Gastrocnemius medialis (tissue), 4 donors: ENCODE measurements at regions not wholly inside any gene's neighbourhood (a gene's known extent, or its start where the extent isn't known, plus 50 kb on each side); places are given as distances from the start of the nearest gene placed in this dataset.
A peak's percentile ranks its signal among the peaks of the same experiment; 100 is the strongest.

Source experiments
- ATAC-seq, 2 donors: fragments of 150-250 bp; one replicate each; pipeline ENCODE4 v1.9.1; 2016
- DNase-seq, 2 donors: peaks; one replicate each; pipeline ENCODE4 v3.0.0-alpha.2; 2019
- H3K27ac ChIP-seq, 4 donors: fragments of 200-600 bp; sonication (generic); 1 replicate in 1 of 4; 2 replicates in 3 of 4; pipeline ENCODE4 v1.5.1; 2016 to 2018; ENCODE audit warnings: mild to moderate bottlenecking in 2 of 4, moderate library complexity in 1 of 4
- H3K27me3 ChIP-seq, 3 donors: fragments of 200-600 bp; sonication (generic) in 2 of 3; 1 replicate in 1 of 3; 2 replicates in 2 of 3; pipeline versions ENCODE4 v1.5.1 to v1.6.0; 2016 to 2019; ENCODE audit warnings: mild to moderate bottlenecking in 1 of 3, moderate library complexity in 1 of 3
- H3K36me3 ChIP-seq, 2 donors: fragments of 200-600 bp; sonication (generic) in 1 of 2; one replicate each; pipeline ENCODE4 v1.5.1; 2017 to 2018
- H3K4me1 ChIP-seq, 2 donors: fragments of 200-600 bp; sonication (generic) in 1 of 2; one replicate each; pipeline ENCODE4 v1.5.1; 2016 to 2017; ENCODE audit warnings: mild to moderate bottlenecking in 2 of 2
- H3K4me3 ChIP-seq, 4 donors: fragments of 200-600 bp; sonication (generic) in 3 of 4; 1 replicate in 1 of 4; 2 replicates in 3 of 4; pipeline ENCODE4 v1.5.1; 2016 to 2019; ENCODE audit warnings: mild to moderate bottlenecking in 2 of 4
- H3K9me3 ChIP-seq, 3 donors: fragments of 200-600 bp; sonication (generic) in 2 of 3; 1 replicate in 1 of 3; 2 replicates in 2 of 3; pipeline ENCODE4 v1.5.1; 2016 to 2019
- POLR2A ChIP-seq, 2 donors: fragments of 450-650 bp; IDR thresholded peaks; one replicate each; pipeline ENCODE4 v1.6.1; 2017; ENCODE audit warnings: antibody characterized with exemption in 2 of 2, mild to moderate bottlenecking in 2 of 2, moderate library complexity in 2 of 2
- in situ Hi-C, 4 donors: fragments of 200-750 bp; cut with MboI; loops; one replicate each; pipeline versions ENCODE4 v1.15.0 to v1.8.0; 2017; ENCODE audit warnings: low sequenced_read_pairs in 4 of 4
- intact Hi-C: fragments of 100-400 bp; cut with DNase I; formaldehyde crosslinking; loops from one replicate; pipeline ENCODE4 v1.15.1; 2023; ENCODE audit warnings: low total_unique reads
- TF ChIP-seq, protein P1 (sequence below), 5 experiments: fragments of 450-650 bp in 3 of 5; fragments of 200-600 bp in 2 of 5; sonication (generic) in 2 of 5; IDR thresholded peaks in 4 of 5; conservative IDR thresholded peaks in 1 of 5; 1 replicate in 4 of 5; 2 replicates in 1 of 5; pipeline ENCODE4 v1.5.1; 2016 to 2019; ENCODE audit warnings: antibody characterized with exemption in 5 of 5, mild to moderate bottlenecking in 3 of 5, moderate library complexity in 3 of 5

DNA sequence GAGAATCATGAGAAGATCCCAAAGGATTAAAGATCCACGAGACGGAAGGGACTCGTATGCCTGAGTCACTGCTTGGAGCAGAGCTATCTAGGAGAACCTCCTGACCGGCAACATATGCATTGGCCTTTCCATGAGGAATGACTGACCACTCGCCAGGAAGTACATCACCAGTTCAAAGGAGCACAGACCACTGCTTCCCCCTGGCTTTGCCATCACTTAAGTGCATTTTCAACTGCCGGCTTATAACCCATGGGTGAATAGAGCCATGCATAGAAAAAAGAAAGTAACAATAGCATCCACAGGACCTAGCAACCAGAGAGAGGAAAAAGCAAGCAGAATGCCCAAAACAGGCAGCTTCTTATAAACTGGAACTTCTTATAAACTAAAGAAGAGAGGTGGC, 98.3 kb upstream of the ZC3H12C start:
- no peak for ATAC-seq
- no peaks in the 10 kb centered on the region for H3K27me3 ChIP-seq

DNA sequence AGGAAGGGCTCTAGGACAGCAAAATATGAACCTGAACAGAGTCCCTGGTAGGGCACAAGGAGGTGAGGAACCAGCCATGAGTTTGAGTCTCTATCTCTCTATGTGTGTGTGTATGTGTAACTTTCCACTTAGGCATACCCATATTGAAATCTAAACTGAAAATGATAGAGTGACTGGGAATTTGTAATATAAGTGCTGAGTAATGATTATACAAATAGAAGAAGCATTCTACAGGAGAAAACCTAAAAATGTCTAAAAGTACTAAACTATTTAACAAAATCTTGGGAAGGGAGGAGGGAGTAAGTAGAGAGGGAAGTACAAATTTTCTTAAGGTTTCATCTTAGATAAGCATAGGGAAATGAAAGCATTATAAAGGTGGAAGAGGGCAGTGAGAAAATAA, 97.1 kb upstream of the ZC3H12C start:
- Histone ChIP-seq H3K4me1 (peaks cover 0 to 19% of the 10 kb centered on the region in 2 donors), H3K36me3 (no peaks in the 10 kb centered on the region), H3K4me3 (no peak overlapping the region), H3K27me3 (no peaks in the 10 kb centered on the region), H3K9me3 (no peaks in the 10 kb centered on the region), H3K27ac (no peak overlapping the region)
- DNase-seq (no peak), ATAC-seq (no peak)
- no peak for TF ChIP-seq POLR2A (IDR thresholded peaks at IDR 0.05)
- TF ChIP-seq, protein P1, sequence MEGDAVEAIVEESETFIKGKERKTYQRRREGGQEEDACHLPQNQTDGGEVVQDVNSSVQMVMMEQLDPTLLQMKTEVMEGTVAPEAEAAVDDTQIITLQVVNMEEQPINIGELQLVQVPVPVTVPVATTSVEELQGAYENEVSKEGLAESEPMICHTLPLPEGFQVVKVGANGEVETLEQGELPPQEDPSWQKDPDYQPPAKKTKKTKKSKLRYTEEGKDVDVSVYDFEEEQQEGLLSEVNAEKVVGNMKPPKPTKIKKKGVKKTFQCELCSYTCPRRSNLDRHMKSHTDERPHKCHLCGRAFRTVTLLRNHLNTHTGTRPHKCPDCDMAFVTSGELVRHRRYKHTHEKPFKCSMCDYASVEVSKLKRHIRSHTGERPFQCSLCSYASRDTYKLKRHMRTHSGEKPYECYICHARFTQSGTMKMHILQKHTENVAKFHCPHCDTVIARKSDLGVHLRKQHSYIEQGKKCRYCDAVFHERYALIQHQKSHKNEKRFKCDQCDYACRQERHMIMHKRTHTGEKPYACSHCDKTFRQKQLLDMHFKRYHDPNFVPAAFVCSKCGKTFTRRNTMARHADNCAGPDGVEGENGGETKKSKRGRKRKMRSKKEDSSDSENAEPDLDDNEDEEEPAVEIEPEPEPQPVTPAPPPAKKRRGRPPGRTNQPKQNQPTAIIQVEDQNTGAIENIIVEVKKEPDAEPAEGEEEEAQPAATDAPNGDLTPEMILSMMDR (IDR thresholded peaks at IDR 0.05 in 4 of 5, conservative IDR thresholded peaks at IDR 0.05 in 1 of 5): no peak
- in situ Hi-C loops: no loop called here
- intact Hi-C loops: no loop called here

More for the DNA sequence above, 98.3 kb upstream of the ZC3H12C start:
- Histone ChIP-seq H3K4me1 (peaks cover 0 to 12% of the 10 kb centered on the region in 2 donors), H3K36me3 (no peaks in the 10 kb centered on the region), H3K4me3 (no peak overlapping the region), H3K9me3 (no peaks in the 10 kb centered on the region), H3K27ac (no peak overlapping the region)
- no peak for DNase-seq
- TF ChIP-seq, protein P1 (IDR thresholded peaks at IDR 0.05 in 4 of 5, conservative IDR thresholded peaks at IDR 0.05 in 1 of 5): no peak
- TF ChIP-seq POLR2A (IDR thresholded peaks at IDR 0.05): no peak
- in situ Hi-C loops (no loop called here), intact Hi-C loops (no loop called here)

DNA sequence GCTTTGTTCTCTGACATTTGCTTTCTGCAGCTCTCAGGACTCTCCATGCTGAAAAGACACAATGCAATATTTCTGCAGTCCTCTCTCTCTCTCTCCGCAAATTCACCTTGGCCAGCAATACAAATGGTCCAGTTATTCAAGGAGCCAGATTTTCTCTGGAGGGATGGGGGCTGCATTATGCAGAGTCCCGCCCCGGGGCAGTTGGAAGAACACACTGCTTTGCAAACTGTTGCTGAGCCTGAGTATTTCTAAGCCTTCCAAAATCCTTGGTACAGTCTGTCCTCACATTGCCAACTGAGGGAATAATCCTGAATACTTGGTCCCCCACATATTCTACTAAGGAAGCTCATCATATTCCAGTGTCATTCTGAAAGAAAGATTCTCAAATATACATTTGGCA, 94.3 kb upstream of the ZC3H12C start:
- H3K9me3 ChIP-seq: no peaks in the 10 kb centered on the region
- no peak for DNase-seq
- in situ Hi-C loops: no loop called here
- H3K4me3 ChIP-seq: no peak overlapping the region
- peaks cover 0 to 19% of the 10 kb centered on the region in 2 donors for H3K4me1 ChIP-seq
- H3K27me3 ChIP-seq: no peaks in the 10 kb centered on the region
- peak overlapping the region in 3 of 4 donors; percentile 74 to 80 (median 76) for H3K27ac ChIP-seq
- no peaks in the 10 kb centered on the region for H3K36me3 ChIP-seq
- TF ChIP-seq, protein P1 (IDR thresholded peaks at IDR 0.05 in 4 of 5, conservative IDR thresholded peaks at IDR 0.05 in 1 of 5): no peak
- ATAC-seq: no peak
- intact Hi-C loops: no loop called here

DNA sequence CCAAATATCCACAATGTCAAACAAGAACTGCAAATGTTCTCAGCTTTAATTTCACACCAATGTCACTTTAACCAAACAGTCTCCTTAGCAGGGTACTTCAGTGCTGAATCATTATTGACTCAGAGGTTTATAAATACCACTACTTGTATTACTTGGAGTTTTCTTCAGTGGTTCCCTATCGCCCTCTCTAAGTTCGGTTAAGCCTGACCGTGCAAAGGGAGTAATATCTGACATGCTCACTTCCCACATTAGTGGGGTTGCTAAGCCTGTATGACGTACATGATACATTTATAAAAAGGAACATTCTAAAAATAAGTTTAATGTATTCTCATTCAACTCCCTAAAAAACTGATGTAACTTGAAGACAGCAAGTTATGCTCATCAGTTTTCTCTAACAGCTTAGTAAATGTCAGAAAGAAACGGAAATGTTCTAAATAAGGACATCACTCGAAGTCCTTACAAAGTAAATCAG, 93.1 kb upstream of the ZC3H12C start:
- in situ Hi-C loops: no loop called here
- DNase-seq (peak in 1 of 2 donors; percentile 20), ATAC-seq (peak; percentile 100)
- H3K4me1 ChIP-seq: peaks cover 0 to 19% of the 10 kb centered on the region in 2 donors
- H3K27ac ChIP-seq: peak overlapping the region; percentile 60 to 80 (median 75)
- no peaks in the 10 kb centered on the region for H3K36me3 ChIP-seq
- TF ChIP-seq, protein P1 (IDR thresholded peaks at IDR 0.05 in 4 of 5, conservative IDR thresholded peaks at IDR 0.05 in 1 of 5): no peak
- no peak for TF ChIP-seq POLR2A (IDR thresholded peaks at IDR 0.05)
- intact Hi-C loops: loop anchor here (1.0 to 5.0 kb wide), 3 partner anchors 53 to 92 kb away; no protein-coding TSS in a partner anchor
- H3K9me3 ChIP-seq: no peaks in the 10 kb centered on the region
- H3K4me3 ChIP-seq: no peak overlapping the region
- no peaks in the 10 kb centered on the region for H3K27me3 ChIP-seq

DNA sequence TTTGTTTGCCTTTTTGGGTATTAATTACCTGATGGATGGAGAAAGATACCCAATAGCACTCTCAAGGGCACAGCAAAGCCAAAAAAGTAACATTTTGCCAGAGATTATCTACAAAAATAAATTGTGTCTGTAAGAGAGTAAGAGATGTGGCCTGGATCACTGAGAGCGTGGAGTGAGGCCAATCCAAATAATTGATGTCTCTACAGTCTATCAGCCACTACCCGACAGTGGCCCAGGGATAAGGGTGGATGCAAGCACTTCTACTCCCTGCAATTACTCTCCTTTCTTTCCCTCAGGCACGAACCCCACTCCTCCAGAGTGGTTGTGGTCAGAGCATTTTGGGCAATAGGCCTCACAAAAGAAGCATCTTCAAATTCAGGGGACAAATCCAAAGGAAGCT, 92.3 kb upstream of the ZC3H12C start:
- in situ Hi-C loops (no loop called here), intact Hi-C loops (loop anchor here (1.0 to 5.0 kb wide), 3 partner anchors 54 to 91 kb away; no protein-coding TSS in a partner anchor)
- ATAC-seq: no peak
- H3K27ac ChIP-seq: peak overlapping the region; percentile 60 to 80 (median 75)
- no peaks in the 10 kb centered on the region for H3K27me3 ChIP-seq
- no peak for DNase-seq
- no peak overlapping the region for H3K4me3 ChIP-seq
- H3K36me3 ChIP-seq: no peaks in the 10 kb centered on the region
- H3K4me1 ChIP-seq: peaks cover 0 to 19% of the 10 kb centered on the region in 2 donors
- no peaks in the 10 kb centered on the region for H3K9me3 ChIP-seq
- TF ChIP-seq, protein P1 (IDR thresholded peaks at IDR 0.05 in 4 of 5, conservative IDR thresholded peaks at IDR 0.05 in 1 of 5): no peak
- no peak for TF ChIP-seq POLR2A (IDR thresholded peaks at IDR 0.05)
